Lower leg skin (tissue), 4 donors: ENCODE measurements at regions not wholly inside any gene's neighbourhood (a gene's known extent, or its start where the extent isn't known, plus 50 kb on each side); places are given as distances from the start of the nearest gene placed in this dataset.
A peak's percentile ranks its signal among the peaks of the same experiment; 100 is the strongest.

Experiments
- DNase-seq, 2 donors: peaks; one replicate each; pipeline ENCODE4 v3.0.0-alpha.2; 2019; ENCODE audit warnings: low spot score in 2 of 2
- H3K4me3 ChIP-seq: fragments of 200-600 bp; sonication (generic); 2 replicates; pipeline ENCODE4 v1.5.1; 2017; ENCODE audit warnings: mild to moderate bottlenecking, low read depth; ENCODE audit not compliant: poor library complexity, severe bottlenecking
- POLR2A ChIP-seq, 2 donors: fragments of 450-650 bp; IDR thresholded peaks; one replicate each; pipeline ENCODE4 v1.6.1; 2016 to 2017; ENCODE audit warnings: antibody characterized with exemption in 2 of 2, mild to moderate bottlenecking in 1 of 2, moderate library complexity in 1 of 2
- WGBS, 2 donors: methylation state at CpG; one replicate each; pipeline ENCODE4 v1.1.5; 2018; 5-methylcytosine and 5-hydroxymethylcytosine counted together
- intact Hi-C: fragments of 100-400 bp; cut with DNase I; formaldehyde crosslinking; loops from one replicate; pipeline ENCODE4 v1.15.0; 2023; ENCODE audit warnings: low total_unique reads
- TF ChIP-seq, protein P1 (sequence below), 3 donors: fragments of 450-650 bp; IDR thresholded peaks; one replicate each; pipeline ENCODE4 v1.5.1; 2016; ENCODE audit warnings: antibody characterized with exemption in 3 of 3, mild to moderate bottlenecking in 3 of 3, moderate library complexity in 2 of 3

DNA sequence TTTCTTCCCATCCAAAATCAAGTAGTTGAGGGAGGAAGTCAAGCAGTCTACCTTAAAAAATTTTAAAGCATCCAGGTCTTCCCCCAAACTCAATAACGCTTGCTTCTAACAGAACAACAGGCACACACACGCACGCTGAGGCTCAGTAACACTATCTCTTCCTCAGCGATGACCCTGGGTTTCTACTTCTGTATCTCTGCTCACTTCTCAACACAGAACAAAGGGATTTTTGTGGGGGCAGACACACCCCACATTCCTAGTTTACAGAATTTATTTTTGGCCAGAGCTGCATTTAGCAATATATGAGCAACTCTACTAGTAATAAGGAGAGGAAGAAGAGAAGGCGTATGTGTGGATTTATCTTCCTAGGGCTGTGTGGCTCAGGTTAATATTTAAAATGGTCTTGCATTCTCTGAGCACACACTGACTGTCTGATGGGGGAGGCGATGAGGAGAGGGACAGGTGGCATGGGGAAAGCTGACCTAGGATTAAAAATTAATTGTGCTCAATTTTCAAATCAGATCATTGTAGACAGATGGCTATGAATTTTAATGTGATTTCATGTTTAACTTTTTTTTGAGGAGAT, 71.3 kb upstream of the PPM1B start:
- intact Hi-C loops: no loop called here
- no peak for TF ChIP-seq POLR2A (IDR thresholded peaks at IDR 0.05)
- TF ChIP-seq, protein P1, sequence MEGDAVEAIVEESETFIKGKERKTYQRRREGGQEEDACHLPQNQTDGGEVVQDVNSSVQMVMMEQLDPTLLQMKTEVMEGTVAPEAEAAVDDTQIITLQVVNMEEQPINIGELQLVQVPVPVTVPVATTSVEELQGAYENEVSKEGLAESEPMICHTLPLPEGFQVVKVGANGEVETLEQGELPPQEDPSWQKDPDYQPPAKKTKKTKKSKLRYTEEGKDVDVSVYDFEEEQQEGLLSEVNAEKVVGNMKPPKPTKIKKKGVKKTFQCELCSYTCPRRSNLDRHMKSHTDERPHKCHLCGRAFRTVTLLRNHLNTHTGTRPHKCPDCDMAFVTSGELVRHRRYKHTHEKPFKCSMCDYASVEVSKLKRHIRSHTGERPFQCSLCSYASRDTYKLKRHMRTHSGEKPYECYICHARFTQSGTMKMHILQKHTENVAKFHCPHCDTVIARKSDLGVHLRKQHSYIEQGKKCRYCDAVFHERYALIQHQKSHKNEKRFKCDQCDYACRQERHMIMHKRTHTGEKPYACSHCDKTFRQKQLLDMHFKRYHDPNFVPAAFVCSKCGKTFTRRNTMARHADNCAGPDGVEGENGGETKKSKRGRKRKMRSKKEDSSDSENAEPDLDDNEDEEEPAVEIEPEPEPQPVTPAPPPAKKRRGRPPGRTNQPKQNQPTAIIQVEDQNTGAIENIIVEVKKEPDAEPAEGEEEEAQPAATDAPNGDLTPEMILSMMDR (IDR thresholded peaks at IDR 0.05): no peak
- 66 to 70% methylated on average over 6 of the region's 6 CpGs for WGBS, 2 donors
- DNase-seq: no peak
- no peak overlapping the region for H3K4me3 ChIP-seq

DNA sequence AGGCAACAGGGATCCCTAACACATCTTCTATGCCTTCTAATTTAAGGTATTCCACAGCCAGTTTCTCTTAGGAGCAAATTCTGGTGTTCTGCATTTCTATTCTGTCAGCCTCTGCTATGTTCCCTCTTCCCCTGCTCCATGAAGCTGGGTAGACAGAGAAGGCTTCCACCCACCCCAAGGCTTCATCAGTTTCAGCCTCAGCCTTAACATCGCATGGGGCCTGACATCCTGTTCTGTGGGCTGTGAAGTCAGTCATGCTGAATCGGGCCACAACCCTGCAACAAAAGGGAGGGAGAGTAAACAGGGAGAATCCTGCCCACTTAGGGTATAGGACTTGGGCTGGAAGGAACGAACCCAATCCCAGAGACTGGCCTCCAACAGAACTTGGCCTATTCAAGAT, 70.6 kb upstream of the PPM1B start:
- intact Hi-C loops: no loop called here
- H3K4me3 ChIP-seq: no peak overlapping the region
- TF ChIP-seq POLR2A (IDR thresholded peaks at IDR 0.05): no peak
- TF ChIP-seq, protein P1 (IDR thresholded peaks at IDR 0.05): no peak
- no peak for DNase-seq
- 79 to 88% methylated on average over 3 of the region's 3 CpGs for WGBS, 2 donors

GRCh38 chr2:44098891-44099290, 69.8 kb upstream of the PPM1B start:
- intact Hi-C loops: no loop called here
- no peak overlapping the region for H3K4me3 ChIP-seq
- WGBS, 2 donors: 87 to 88% methylated on average over 6 of the region's 6 CpGs

DNA sequence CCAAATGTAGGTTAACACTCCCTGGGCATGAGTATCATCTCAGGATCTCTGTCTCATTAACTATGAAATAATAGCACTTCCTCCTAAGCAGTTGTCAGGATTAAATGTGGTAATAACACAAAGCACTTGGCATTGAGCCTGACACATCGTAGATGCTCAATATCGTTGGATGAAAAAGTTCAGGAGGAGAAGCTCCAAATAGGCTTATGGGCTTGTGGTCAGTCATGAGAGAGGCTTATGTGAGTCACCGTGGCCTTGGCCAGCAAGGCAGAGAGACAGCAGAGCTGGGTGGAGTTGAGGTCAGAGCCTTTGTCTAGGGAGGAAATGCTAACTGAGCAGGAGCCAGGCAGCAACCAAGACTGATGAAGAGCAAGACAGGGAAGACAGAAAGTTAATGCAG, 68.3 kb upstream of the PPM1B start:
- intact Hi-C loops: no loop called here
- DNase-seq: peak in 1 of 2 donors; percentile 68
- TF ChIP-seq POLR2A (IDR thresholded peaks at IDR 0.05): no peak
- TF ChIP-seq, protein P1 (IDR thresholded peaks at IDR 0.05): no peak
- WGBS, 2 donors: 38 to 47% methylated on average over 3 of the region's 3 CpGs
- H3K4me3 ChIP-seq: no peak overlapping the region

More at GRCh38 chr2:44098891-44099290, 69.8 kb upstream of the PPM1B start:
- TF ChIP-seq, protein P1 (IDR thresholded peaks at IDR 0.05): no peak
- no peak for TF ChIP-seq POLR2A (IDR thresholded peaks at IDR 0.05)
- no peak for DNase-seq

DNA sequence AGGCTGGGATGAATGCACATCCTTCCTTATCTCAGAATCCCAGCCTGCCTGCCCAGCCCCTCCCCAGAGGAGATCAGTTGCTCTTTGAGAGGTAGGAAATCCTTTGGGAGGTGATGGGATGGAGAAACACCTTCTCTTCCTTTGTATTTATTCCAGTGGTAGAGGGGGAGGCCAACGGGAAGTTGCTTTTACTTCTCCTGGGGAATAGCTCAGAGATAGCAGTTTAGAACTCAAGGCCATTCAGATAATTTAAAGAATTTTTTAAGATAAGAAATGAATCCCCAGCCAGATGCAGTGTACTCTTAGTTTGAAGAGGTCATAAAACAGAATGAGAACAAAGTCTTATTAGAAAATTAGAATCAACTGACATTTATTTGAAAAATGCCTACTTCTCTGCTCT, 67.4 kb upstream of the PPM1B start:
- WGBS, 2 donors: 79% methylated on average over 1 of the region's 1 CpG
- intact Hi-C loops: no loop called here
- DNase-seq: no peak
- H3K4me3 ChIP-seq: no peak overlapping the region
- TF ChIP-seq, protein P1 (IDR thresholded peaks at IDR 0.05): no peak
- TF ChIP-seq POLR2A (IDR thresholded peaks at IDR 0.05): no peak
